ENCODE measurements at regions not wholly inside any gene's neighbourhood (a gene's known extent, or its start where the extent isn't known, plus 50 kb on each side); places are given as distances from the start of the nearest gene placed in this dataset.
A peak's percentile ranks its signal among the peaks of the same experiment; 100 is the strongest.

DNA sequence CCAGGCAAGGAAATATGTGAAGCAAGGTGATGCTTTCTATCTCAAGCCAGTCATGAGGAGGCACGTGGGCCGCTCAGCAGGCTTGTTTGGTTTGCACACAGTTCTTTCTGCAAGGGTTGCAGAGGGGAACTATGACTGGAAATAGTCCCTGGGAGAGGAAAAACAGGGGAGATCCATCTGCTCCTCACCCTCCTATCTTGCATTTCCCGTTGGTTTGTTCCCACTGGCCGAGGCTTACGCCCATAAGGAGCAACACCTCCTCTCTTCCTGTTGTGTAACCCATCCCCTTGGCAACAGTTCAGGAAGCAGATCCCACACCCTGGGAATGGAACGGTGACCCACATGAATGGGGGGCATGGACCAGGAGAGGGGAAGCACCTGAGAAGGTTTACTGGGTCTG lies 72.1 kb upstream of the MAGI1 start:
- CTCF ChIA-PET: interaction anchor here (1.9 kb wide), 1 partner anchor 14 kb away, joined by 4 read pairs; no protein-coding TSS in a partner anchor
- DNase-seq (ENCODE audit: extremely low spot score): no peak
- no peak for TF ChIP-seq CTCF (IDR thresholded peaks at IDR 0.05; ENCODE audit: control extremely low read depth, extremely low read depth, low read depth, missing control alignments)
- POLR2A ChIA-PET: no interaction called here

DNA sequence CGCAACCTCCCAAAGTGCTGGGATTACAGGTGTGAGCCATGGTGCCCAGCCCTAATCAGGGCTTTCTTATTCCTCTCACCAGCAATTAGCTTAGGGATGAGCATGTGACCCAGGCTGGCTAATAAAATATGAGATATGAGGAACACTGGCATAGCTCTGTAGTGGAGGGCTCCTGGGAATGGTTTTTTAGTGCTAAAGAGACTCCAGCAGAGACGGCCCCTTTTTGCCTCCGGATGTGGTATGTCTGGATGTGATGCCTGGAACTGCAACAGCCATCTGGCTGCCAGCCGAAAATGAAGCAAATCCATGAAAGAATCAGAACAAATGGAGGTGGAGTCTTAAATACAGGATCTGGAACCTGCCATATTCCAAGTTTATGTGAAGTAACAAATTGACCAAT lies 69.1 kb upstream of the MAGI1 start:
- ChIA-PET CTCF (interaction anchor here (0.7 to 1.5 kb wide), 4 partner anchors 9 to 21 kb away, joined by 3 to 5 read pairs (median 4); no protein-coding TSS in a partner anchor), POLR2A (no interaction called here)
- no peak for DNase-seq (ENCODE audit: extremely low spot score)
- no peak for TF ChIP-seq CTCF (IDR thresholded peaks at IDR 0.05; ENCODE audit: control extremely low read depth, extremely low read depth, low read depth, missing control alignments)

DNA sequence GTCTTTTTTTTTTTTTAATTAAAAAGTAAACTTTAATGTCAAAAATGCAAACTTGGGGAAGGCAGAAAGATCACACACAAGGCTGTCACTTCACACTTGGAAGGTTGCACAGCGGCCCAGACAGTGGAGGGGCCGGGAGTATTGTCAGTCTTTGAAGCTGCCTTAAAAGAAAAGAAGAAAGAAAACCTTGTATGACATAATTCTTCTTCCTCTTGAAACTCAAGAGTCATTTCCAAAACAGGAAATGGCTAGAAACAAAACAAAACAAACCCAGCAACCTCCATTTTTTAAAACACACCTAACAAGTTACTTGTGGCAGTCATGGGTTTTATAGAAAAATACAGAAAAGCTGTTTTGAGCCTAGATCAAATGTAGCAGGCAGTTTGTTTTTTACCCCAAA lies 68.1 kb upstream of the MAGI1 start:
- ChIA-PET CTCF (no interaction called here), POLR2A (no interaction called here)
- peak; percentile 46 for DNase-seq (ENCODE audit: extremely low spot score)
- no peak for TF ChIP-seq CTCF (IDR thresholded peaks at IDR 0.05; ENCODE audit: control extremely low read depth, extremely low read depth, low read depth, missing control alignments)

DNA sequence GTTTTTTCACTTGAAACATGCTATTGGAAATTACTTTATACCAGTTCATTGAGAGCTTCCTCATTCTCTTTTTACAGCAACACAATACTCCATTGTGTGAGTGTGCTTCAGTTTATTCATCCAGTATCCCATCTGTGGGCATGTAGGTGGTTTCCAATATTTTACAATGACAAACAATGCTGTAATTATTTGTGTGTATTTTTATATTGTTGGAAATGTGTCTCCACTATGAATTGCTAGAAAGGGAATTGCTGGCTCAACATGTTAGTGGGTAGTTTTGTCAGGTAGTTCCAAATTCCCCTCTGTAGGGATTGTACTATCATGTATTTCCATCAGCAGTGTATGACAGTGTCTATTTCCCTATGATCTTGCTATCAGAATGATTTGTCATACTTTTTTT lies 65.8 kb upstream of the MAGI1 start:
- TF ChIP-seq CTCF (IDR thresholded peaks at IDR 0.05; ENCODE audit: control extremely low read depth, extremely low read depth, low read depth, missing control alignments): no peak
- DNase-seq (ENCODE audit: extremely low spot score): no peak

DNA sequence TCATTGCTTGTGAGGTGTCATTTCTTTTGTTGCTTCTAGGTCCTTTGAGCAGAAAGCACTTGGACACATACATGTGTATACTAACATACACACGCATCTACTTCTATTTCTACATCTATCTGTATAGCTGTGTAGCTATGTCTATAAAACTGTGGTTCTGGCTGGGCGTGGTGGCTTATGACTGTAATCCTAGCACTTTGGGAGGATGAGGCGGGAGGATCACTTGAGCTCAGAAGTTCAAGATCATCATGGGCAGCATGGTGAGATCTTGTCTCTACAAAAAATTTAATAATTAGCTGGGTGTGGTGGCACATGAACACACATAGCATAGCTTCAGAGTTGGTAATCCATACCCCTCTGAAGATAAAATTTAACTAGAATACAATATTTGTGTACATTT lies 65.0 kb upstream of the MAGI1 start:
- TF ChIP-seq CTCF (IDR thresholded peaks at IDR 0.05; ENCODE audit: control extremely low read depth, extremely low read depth, low read depth, missing control alignments): no peak
- ChIA-PET CTCF (interaction anchor here (1.0 kb wide), 1 partner anchor 16 kb away, joined by 4 read pairs; no protein-coding TSS in a partner anchor), POLR2A (no interaction called here)
- DNase-seq (ENCODE audit: extremely low spot score): no peak

More for the DNA sequence above, 65.8 kb upstream of the MAGI1 start:
- ChIA-PET CTCF (no interaction called here), POLR2A (no interaction called here)

GRCh38 chr3:66101901-66102300 lies 63.2 kb upstream of the MAGI1 start:
- TF ChIP-seq CTCF (IDR thresholded peaks at IDR 0.05; ENCODE audit: control extremely low read depth, extremely low read depth, low read depth, missing control alignments): no peak
- POLR2A ChIA-PET: no interaction called here
- CTCF ChIA-PET: interaction anchor here (1.0 kb wide), 1 partner anchor 27 kb away, joined by 3 read pairs; no protein-coding TSS in a partner anchor

More at GRCh38 chr3:66101901-66102300, 63.2 kb upstream of the MAGI1 start:
- DNase-seq (ENCODE audit: extremely low spot score): no peak

Data from GM10248 (cell line).